GM13977 (cell line): ENCODE measurements at regions not wholly inside any gene's neighbourhood (a gene's known extent, or its start where the extent isn't known, plus 50 kb on each side); places are given as distances from the start of the nearest gene placed in this dataset.

Source experiments
- DNase-seq: peaks from one replicate; pipeline ENCODE4 v3.0.0; 2012; ENCODE audit warnings: low spot score
- CTCF ChIP-seq: IDR thresholded peaks from 2 replicates; pipeline ENCODE4 v1.5.1; 2012; ENCODE audit warnings: mild to moderate bottlenecking, control low read depth; ENCODE audit not compliant: insufficient read depth; ENCODE audit errors: extremely low read depth, missing control alignments
- in situ Hi-C: fragments of 300-500 bp; cut with MboI; formaldehyde crosslinking; loops from one replicate; pipeline ENCODE4 v1.12.0; 2022; ENCODE audit warnings: low sequenced_read_pairs, low pct_unique_long_range_greater_than_20kb, mixed read lengths, inconsistent platforms; ENCODE audit not compliant: unreplicated experiment

GRCh38 chr16:60586493-60586892 is 1449.7 kb downstream of the CDH8 start:
- no peak for DNase-seq
- TF ChIP-seq CTCF = no peak
- in situ Hi-C loops = no loop called here

GRCh38 chr16:60582528-60582927 is 1453.7 kb downstream of the CDH8 start:
- in situ Hi-C loops = no loop called here
- TF ChIP-seq CTCF = no peak
- DNase-seq = no peak

- DNase-seq = no peak
- in situ Hi-C loops = no loop called here
- TF ChIP-seq CTCF = no peak
Observed at GRCh38 chr16:60566901-60567300, 1469.3 kb downstream of the CDH8 start.

- DNase-seq = no peak
- no peak for TF ChIP-seq CTCF
- in situ Hi-C loops = no loop called here
Observed at GRCh38 chr16:60564588-60564987, 1471.7 kb downstream of the CDH8 start.

GRCh38 chr16:60563166-60563565 is 1473.1 kb downstream of the CDH8 start:
- in situ Hi-C loops = no loop called here
- no peak for TF ChIP-seq CTCF
- DNase-seq = no peak

GRCh38 chr16:60558936-60559335 is 1477.3 kb downstream of the CDH8 start:
- in situ Hi-C loops = no loop called here
- TF ChIP-seq CTCF = no peak
- no peak for DNase-seq
